Erythroblast (primary cell): ENCODE measurements at regions not wholly inside any gene's neighbourhood (a gene's known extent, or its start where the extent isn't known, plus 50 kb on each side); places are given as distances from the start of the nearest gene placed in this dataset.

Experiments
- GATA1 ChIP-seq: IDR thresholded peaks from 2 replicates; pipeline ENCODE4 v1.6.1; 2011; ENCODE audit warnings: low read depth, mild to moderate bottlenecking, control low read depth, low read length, moderate library complexity
- POLR2A ChIP-seq: IDR thresholded peaks from 2 replicates; pipeline ENCODE4 v1.6.1; 2011; ENCODE audit warnings: mild to moderate bottlenecking, low read length

DNA sequence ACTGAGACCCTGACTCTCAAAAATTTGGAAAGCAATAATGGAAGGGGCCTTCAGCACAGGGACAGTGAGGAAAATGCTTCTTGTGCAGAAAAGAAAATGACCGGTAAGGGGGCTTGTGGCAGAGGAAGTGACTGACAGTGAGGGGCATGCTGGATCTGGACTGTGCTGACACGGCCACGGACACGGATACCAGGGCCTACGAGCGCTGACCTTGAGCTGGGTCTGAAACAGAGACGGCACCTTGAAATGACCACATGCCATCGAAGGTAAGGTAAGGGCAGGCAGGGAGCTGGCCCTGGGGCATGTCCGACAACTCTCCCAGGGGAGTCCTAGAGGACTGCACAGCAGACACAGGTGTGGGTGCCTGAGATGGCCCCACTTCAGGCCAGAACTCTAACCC lies 182.1 kb downstream of the RHOU start:
- TF ChIP-seq POLR2A (no peak), GATA1 (no peak)
